Motor neuron (in vitro differentiated cells): ENCODE measurements at regions not wholly inside any gene's neighbourhood (a gene's known extent, or its start where the extent isn't known, plus 50 kb on each side); places are given as distances from the start of the nearest gene placed in this dataset.
"Not testable (repeated sequence)": the region's sequence is repeated elsewhere in the genome, so short reads cannot be mapped to it uniquely, and the experiment has no call there.

Source experiments
- ATAC-seq, 8 experiments: fragments of 200-7000 bp; cut with Tn5 transposase; replicated peaks in 6 of 8; 2 replicates each; pipeline ENCODE4 v1.8.0; 2021; ENCODE audit warnings: mild to moderate bottlenecking in 8 of 8, moderate library complexity in 8 of 8
- H3K27ac ChIP-seq, 2 donors: fragments of 250-450 bp; sonication (Bioruptor Pico); 2 replicates each; pipeline ENCODE4 v1.9.0; 2021; ENCODE audit warnings: antibody characterized with exemption in 2 of 2, mild to moderate bottlenecking in 2 of 2, moderate library complexity in 1 of 2
- H3K4me1 ChIP-seq, 2 donors: fragments of 250-450 bp; sonication (Bioruptor Pico); replicated peaks in 1 of 2; 2 replicates each; pipeline ENCODE4 v1.6.1; 2021; ENCODE audit warnings: antibody characterized with exemption in 2 of 2, mild to moderate bottlenecking in 2 of 2, moderate library complexity in 1 of 2
- H3K4me3 ChIP-seq, 5 donors: fragments of 250-450 bp; sonication (Bioruptor Pico); 2 replicates each; pipeline ENCODE4 v1.9.0; 2021; ENCODE audit warnings: antibody characterized with exemption in 5 of 5, mild to moderate bottlenecking in 5 of 5, moderate library complexity in 4 of 5
- WGBS, 10 experiments: fragments of 450-650 bp; shearing (Covaris generic); methylation state at CpG; one replicate each; pipeline ENCODE4 v1.0.0; 2022; 5-methylcytosine and 5-hydroxymethylcytosine counted together
- in situ Hi-C, 9 experiments: fragments of 400-800 bp; cut with MboI; loops; one replicate each; pipeline ENCODE4 v1.15.0; 2021; ENCODE audit warnings: low sequenced_read_pairs in 9 of 9, low pct_unique_long_range_greater_than_20kb in 2 of 9; ENCODE audit not compliant: unreplicated experiment in 9 of 9

- WGBS, 10 experiments, result 80 to 100% (median 95%) methylated on average over 1 to 8 of the region's 10 CpGs; no CpG with 5 or more reads in 4 of the 10 experiments
- H3K27ac ChIP-seq, ATAC-seq, in situ Hi-C loops, H3K4me3 ChIP-seq, H3K4me1 ChIP-seq: not testable (repeated sequence)
Measured at GRCh38 chr4:126546197-126546596, 1086.6 kb upstream of the INTU start.

DNA sequence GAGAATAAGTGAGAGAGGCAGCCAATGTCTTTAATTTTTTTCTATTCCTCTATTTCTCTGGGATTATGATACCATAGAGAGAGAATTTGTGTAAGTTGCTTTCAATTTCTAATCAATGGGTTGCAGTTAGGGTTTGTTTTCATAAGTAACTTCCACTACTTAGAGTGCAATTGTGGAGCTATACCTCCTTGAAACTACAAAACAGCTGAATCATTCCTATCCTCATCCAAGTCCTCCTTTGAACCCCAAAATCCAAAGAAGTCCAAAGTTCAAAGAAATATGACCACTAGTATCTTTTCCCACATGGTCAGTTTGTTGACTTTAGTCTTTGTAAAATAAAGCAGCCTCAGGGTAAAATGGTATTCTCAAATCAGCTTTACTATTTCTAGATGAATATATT is 1085.4 kb upstream of the INTU start:
- ATAC-seq, result no peak
- Histone ChIP-seq H3K27ac (no peak overlapping the region), H3K4me1 (no peaks in the 10 kb centered on the region), H3K4me3 (no peak overlapping the region)
- in situ Hi-C loops, result no loop called here

- in situ Hi-C loops, result no loop called here
- Histone ChIP-seq H3K27ac (no peak overlapping the region), H3K4me1 (no peaks in the 10 kb centered on the region), H3K4me3 (no peak overlapping the region)
- no peak for ATAC-seq
Measured at GRCh38 chr4:126548890-126549289, 1083.9 kb upstream of the INTU start.

- in situ Hi-C loops, result no loop called here
- no peak for ATAC-seq
- no peaks in the 10 kb centered on the region for H3K4me1 ChIP-seq
- no peak overlapping the region for H3K27ac ChIP-seq
- H3K4me3 ChIP-seq, result no peak overlapping the region
- whole genome bisulfite sequencing, 10 experiments, result 18 to 100% (median 60%) methylated on average over 1 of the region's 1 CpG; no CpG with 5 or more reads in 1 of the 10 experiments
Measured at GRCh38 chr4:126552321-126552720, 1080.4 kb upstream of the INTU start.

DNA sequence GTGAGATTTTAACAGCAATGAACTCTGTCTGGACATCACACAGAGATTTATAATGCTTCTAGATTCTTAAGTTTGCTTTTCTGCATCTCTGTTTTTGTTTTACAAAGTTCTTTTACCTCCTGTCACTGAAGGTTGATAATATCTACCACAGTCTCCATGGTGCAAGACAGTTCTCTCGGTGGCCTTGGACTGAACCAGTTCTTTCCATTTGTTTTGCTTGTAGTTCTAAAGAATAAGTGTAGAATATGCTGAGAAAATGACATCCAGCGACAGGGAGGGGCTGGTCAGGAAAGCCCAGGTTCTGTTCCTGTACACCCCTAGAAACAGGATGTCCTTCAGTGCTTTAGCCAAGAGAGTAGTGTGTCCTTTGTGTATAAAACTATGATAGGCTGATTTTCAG is 1079.5 kb upstream of the INTU start:
- Histone ChIP-seq H3K4me3 (no peak overlapping the region), H3K27ac (no peak overlapping the region), H3K4me1 (no peaks in the 10 kb centered on the region)
- ATAC-seq, result peak in 1 of 8 experiments; percentile 67
- WGBS, 10 experiments, result 60 to 100% (median 91%) methylated on average over 1 to 2 of the region's 2 CpGs; no CpG with 5 or more reads in 2 of the 10 experiments
- in situ Hi-C loops, result no loop called here

DNA sequence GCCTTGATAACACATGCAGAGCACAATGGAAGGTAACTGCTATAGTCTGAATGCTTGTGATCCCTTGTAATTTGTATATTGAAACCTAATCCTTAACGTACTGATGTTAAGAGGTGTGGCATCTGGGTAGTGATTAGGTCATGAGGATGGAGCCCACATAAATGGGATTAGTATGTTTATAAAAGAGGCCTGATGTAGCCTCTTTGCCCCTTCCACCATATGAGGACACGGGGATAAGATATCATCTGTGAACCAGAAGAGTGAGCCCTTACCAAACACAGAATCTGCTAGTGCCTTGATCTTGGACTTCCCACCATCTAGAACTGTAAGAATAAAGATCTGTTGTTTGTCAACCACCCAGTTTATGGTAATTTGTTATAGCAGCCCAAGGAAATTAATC is 1074.2 kb upstream of the INTU start:
- Histone ChIP-seq H3K4me1 (no peaks in the 10 kb centered on the region), H3K4me3 (no peak overlapping the region), H3K27ac (no peak overlapping the region)
- 8 to 100% (median 70%) methylated on average over 1 to 2 of the region's 2 CpGs; no CpG with 5 or more reads in 3 of the 10 experiments for WGBS, 10 experiments
- no peak for ATAC-seq
- in situ Hi-C loops, result no loop called here

DNA sequence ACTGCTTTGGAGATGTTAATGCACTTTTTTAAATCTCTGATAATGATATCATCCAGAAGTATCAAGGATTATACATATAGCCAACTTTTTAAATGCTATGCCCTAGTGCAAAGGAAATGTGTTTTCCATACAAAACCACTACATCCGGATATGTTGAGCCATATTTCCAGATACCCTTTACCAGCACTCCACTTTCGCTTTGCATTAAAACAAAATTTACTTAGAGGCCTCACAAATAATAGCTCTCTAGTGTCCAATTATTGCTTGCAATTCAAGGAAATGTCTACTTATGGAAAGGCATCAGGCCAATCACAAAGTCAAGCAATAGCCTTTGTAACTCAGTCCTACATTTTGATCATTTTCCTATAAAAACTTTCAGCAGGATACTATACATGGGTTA is 1072.8 kb upstream of the INTU start:
- in situ Hi-C loops, result no loop called here
- Histone ChIP-seq H3K27ac (no peak overlapping the region), H3K4me3 (no peak overlapping the region), H3K4me1 (no peaks in the 10 kb centered on the region)
- ATAC-seq, result no peak
- 20 to 88% (median 50%) methylated on average over 1 to 2 of the region's 2 CpGs; no CpG with 5 or more reads in 1 of the 10 experiments for WGBS, 10 experiments

GRCh38 chr4:126560794-126561193 is 1072.0 kb upstream of the INTU start:
- no peaks in the 10 kb centered on the region for H3K4me1 ChIP-seq
- no peak overlapping the region for H3K4me3 ChIP-seq
- 20 to 100% (median 93%) methylated on average over 1 of the region's 1 CpG; no CpG with 5 or more reads in 1 of the 10 experiments for WGBS, 10 experiments
- in situ Hi-C loops, result no loop called here
- no peak overlapping the region for H3K27ac ChIP-seq
- ATAC-seq, result no peak

- H3K27ac ChIP-seq, result no peak overlapping the region
- H3K4me1 ChIP-seq, result no peaks in the 10 kb centered on the region
- 55 to 100% (median 94%) methylated on average over 1 to 11 of the region's 11 CpGs; no CpG with 5 or more reads in 2 of the 10 experiments for WGBS, 10 experiments
- in situ Hi-C loops, result no loop called here
- no peak overlapping the region for H3K4me3 ChIP-seq
- ATAC-seq, result no peak
Measured at GRCh38 chr4:126563389-126563788, 1069.4 kb upstream of the INTU start.

DNA sequence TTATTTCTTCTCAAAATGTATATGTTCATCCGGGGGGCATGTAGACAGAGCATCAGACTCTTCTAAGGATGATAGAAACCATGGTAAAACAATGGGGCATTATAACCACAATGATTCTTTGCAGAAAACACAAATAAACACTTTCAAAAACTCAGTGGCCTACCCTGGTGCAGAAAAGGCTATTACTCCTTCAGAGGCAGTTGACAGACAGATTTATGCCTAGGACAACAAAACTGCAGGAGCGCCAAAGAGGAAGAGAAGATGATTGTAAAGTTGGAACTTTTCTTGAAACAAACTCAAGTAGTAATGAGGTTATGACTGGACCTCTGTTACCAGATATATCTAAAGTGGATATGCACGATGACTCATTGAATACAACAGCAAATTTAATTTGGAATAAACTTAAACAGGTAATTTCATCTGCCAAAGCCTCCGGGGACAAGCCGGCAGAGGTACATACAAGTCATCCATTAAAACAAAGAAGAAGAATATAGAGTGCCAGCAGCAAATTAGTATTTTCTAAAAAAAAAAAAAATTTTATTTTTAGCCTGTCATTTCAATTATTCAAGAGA is 1068.4 kb upstream of the INTU start:
- no peak for ATAC-seq
- WGBS, 10 experiments, result 69 to 100% (median 92%) methylated on average over 2 to 5 of the region's 5 CpGs
- in situ Hi-C loops, result no loop called here
- H3K4me1 ChIP-seq, result peaks cover 0 to 5% of the 10 kb centered on the region in 2 donors
- no peak overlapping the region for H3K27ac ChIP-seq
- H3K4me3 ChIP-seq, result no peak overlapping the region

DNA sequence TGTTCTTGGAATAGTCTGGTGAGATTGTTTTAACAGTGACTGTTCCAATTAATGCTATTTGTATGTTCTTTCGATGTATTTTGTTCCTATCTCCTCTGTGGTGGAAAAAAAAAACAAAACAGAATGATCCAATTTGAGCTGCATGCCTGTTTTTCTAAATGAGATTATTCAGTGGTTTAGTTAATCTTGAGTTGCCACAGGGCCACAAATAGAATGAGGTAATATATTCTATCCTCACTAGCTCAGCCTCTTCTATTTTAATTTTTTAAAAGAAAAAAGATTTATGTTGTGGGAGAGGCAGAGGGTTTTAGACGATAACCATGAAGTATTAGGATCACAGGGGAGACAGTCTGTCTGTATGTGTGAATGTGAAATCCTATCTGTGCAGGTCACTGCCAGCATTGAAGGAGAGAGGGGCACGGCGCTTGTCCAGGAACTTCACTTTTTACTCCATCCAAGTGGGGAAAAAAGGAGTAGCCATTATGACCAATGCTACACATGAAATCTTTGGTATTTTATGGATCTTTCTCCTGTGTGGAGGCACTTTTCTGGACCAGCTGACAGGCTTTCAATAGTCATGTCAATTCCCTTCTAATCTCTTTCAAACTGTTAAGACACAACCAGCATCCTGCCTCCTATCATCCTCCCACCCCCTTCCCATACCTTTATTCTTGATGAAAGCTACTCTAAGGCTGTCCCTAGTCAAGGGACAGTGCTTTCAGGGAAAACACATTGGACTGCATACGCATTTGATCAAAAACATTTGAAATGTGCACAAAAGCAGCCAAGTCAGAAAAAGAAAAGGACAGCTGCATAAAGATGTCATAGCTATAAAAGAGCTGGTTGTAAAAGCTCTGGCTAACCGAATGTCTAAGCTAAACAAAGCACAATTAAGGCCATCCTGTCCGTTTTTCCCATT is 1063.8 kb upstream of the INTU start:
- WGBS, 10 experiments, result 6 to 75% (median 51%) methylated on average over 2 to 7 of the region's 7 CpGs
- in situ Hi-C loops, result no loop called here
- Histone ChIP-seq H3K27ac (no peak overlapping the region), H3K4me1 (peaks cover 0 to 5% of the 10 kb centered on the region in 2 donors), H3K4me3 (no peak overlapping the region)
- ATAC-seq, result peak in 5 of 8 experiments; percentile 32 to 46 (median 40)

GRCh38 chr4:126572264-126572663 is 1060.5 kb upstream of the INTU start:
- in situ Hi-C loops, result no loop called here
- Histone ChIP-seq H3K4me3 (no peak overlapping the region), H3K27ac (no peak overlapping the region), H3K4me1 (peaks cover 0 to 5% of the 10 kb centered on the region in 2 donors)
- 57 to 100% (median 71%) methylated on average over 1 to 2 of the region's 2 CpGs; no CpG with 5 or more reads in 2 of the 10 experiments for WGBS, 10 experiments
- ATAC-seq, result no peak

- Histone ChIP-seq H3K4me1 (no peaks in the 10 kb centered on the region), H3K27ac (no peak overlapping the region), H3K4me3 (no peak overlapping the region)
- no CpG with 5 or more reads among the region's 2 CpGs for WGBS, 10 experiments
- ATAC-seq, result peak in 3 of 8 experiments; percentile 62 to 76 (median 70)
- in situ Hi-C loops, result loop anchor here in 3 of 9 experiments (25.0 kb wide), 3 partner anchors 170 to 1270 kb away; partner anchors contain the start of gene FAT4 (in 2 of the 3)
Measured at GRCh38 chr4:126582737-126583136, 1050.0 kb upstream of the INTU start.
